Body of pancreas (tissue), 4 donors: ENCODE measurements at regions not wholly inside any gene's neighbourhood (a gene's known extent, or its start where the extent isn't known, plus 50 kb on each side); places are given as distances from the start of the nearest gene placed in this dataset.

Source experiments
- POLR2A ChIP-seq, 3 donors: fragments of 450-650 bp; IDR thresholded peaks; one replicate each; pipeline ENCODE4 v1.6.1; 2016; ENCODE audit warnings: antibody characterized with exemption in 3 of 3, mild to moderate bottlenecking in 2 of 3
- TF ChIP-seq, protein P1 (sequence below), 7 experiments: fragments of 450-650 bp in 4 of 7; fragments of 200-600 bp in 3 of 7; sonication (generic) in 3 of 7; IDR thresholded peaks; one replicate each; pipeline ENCODE4 v1.5.1; 2016 to 2019; ENCODE audit warnings: antibody characterized with exemption in 7 of 7

DNA sequence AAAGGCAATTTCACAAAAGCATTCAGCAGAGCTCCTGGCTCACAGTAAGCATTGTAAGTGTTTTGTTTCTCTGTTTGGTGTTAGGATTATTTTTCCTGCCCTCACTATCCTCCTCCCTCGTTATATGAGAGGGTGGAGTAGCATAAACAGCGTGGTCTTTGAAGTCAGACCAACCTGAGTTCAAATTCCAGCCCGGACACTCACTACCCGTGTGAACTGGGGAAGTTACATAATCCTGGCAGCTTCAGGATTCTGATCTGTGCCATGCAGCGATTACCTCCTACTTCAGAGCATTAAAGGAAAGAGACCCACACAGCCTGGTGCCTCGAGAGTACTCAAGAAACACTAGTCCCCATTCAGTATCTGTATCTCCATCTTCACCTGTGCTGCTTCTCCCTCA, 386.5 kb downstream of the INHBA start:
- no peak for TF ChIP-seq POLR2A (IDR thresholded peaks at IDR 0.05)
- TF ChIP-seq, protein P1, sequence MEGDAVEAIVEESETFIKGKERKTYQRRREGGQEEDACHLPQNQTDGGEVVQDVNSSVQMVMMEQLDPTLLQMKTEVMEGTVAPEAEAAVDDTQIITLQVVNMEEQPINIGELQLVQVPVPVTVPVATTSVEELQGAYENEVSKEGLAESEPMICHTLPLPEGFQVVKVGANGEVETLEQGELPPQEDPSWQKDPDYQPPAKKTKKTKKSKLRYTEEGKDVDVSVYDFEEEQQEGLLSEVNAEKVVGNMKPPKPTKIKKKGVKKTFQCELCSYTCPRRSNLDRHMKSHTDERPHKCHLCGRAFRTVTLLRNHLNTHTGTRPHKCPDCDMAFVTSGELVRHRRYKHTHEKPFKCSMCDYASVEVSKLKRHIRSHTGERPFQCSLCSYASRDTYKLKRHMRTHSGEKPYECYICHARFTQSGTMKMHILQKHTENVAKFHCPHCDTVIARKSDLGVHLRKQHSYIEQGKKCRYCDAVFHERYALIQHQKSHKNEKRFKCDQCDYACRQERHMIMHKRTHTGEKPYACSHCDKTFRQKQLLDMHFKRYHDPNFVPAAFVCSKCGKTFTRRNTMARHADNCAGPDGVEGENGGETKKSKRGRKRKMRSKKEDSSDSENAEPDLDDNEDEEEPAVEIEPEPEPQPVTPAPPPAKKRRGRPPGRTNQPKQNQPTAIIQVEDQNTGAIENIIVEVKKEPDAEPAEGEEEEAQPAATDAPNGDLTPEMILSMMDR (IDR thresholded peaks at IDR 0.05): no peak
